Neutrophil (primary cell): ENCODE measurements at regions not wholly inside any gene's neighbourhood (a gene's known extent, or its start where the extent isn't known, plus 50 kb on each side); places are given as distances from the start of the nearest gene placed in this dataset.
"Not testable (repeated sequence)": the region's sequence is repeated elsewhere in the genome, so short reads cannot be mapped to it uniquely, and the experiment has no call there.

Source experiments
- H3K27ac ChIP-seq: fragments of 200-600 bp; sonication (generic); 2 replicates; pipeline ENCODE4 v1.5.1; 2016; ENCODE audit warnings: mild to moderate bottlenecking, moderate library complexity
- H3K27me3 ChIP-seq: fragments of 200-600 bp; sonication (generic); 2 replicates; pipeline ENCODE4 v1.6.0; 2016; ENCODE audit warnings: mild to moderate bottlenecking
- H3K36me3 ChIP-seq: fragments of 200-600 bp; sonication (generic); 2 replicates; pipeline ENCODE4 v1.5.1; 2017
- H3K4me1 ChIP-seq, 2 experiments: fragments of 200-600 bp in 1 of 2; sonication (generic) in 1 of 2; 1 replicate in 1 of 2; 2 replicates in 1 of 2; pipeline versions ENCODE4 v1.5.1 to v1.6.1; 2013 to 2016; ENCODE audit warnings: low read depth in 1 of 2, low read length in 1 of 2, mild to moderate bottlenecking in 1 of 2, moderate library complexity in 1 of 2; ENCODE audit not compliant: control insufficient read depth in 1 of 2, insufficient read depth in 1 of 2
- H3K4me3 ChIP-seq, 2 experiments: fragments of 200-600 bp in 1 of 2; sonication (generic) in 1 of 2; 1 replicate in 1 of 2; 2 replicates in 1 of 2; pipeline ENCODE4 v1.5.1; 2013 to 2016; ENCODE audit warnings: low read depth in 1 of 2, low read length in 1 of 2, mild to moderate bottlenecking in 1 of 2, moderate library complexity in 1 of 2
- H3K9me3 ChIP-seq: fragments of 200-600 bp; sonication (generic); 2 replicates; pipeline ENCODE4 v1.5.1; 2016
- TF ChIP-seq, protein P1 (sequence below): fragments of 200-600 bp; sonication (generic); IDR thresholded peaks from 2 replicates; pipeline ENCODE4 v1.5.1; 2016; ENCODE audit warnings: antibody characterized with exemption

DNA sequence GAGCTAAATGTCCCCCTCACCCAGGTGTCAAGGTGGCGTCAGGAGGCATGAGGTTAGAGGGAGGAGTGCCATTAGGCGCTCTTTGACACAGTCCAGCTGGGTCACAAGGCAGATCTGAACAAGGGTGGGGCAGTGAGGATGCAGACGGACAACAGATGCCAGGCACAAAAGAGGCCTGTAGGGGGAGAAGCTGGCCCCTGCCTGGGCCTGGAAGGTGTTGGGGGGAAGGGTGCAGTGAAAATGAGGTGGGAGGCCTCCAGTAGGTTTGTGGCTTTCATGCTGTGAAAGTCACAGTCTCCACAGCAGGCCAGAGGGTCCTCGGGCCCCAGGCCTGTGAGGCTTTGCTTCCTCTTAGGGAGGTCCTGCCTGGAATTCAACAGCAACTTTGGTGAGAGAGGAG is 85.0 kb upstream of the PLET1 start:
- Histone ChIP-seq H3K27ac (no peak overlapping the region), H3K4me1 (no peaks in the 10 kb centered on the region), H3K36me3 (no peaks in the 10 kb centered on the region), H3K27me3 (no peaks in the 10 kb centered on the region), H3K4me3 (no peak overlapping the region), H3K9me3 (no peaks in the 10 kb centered on the region)
- TF ChIP-seq, protein P1, sequence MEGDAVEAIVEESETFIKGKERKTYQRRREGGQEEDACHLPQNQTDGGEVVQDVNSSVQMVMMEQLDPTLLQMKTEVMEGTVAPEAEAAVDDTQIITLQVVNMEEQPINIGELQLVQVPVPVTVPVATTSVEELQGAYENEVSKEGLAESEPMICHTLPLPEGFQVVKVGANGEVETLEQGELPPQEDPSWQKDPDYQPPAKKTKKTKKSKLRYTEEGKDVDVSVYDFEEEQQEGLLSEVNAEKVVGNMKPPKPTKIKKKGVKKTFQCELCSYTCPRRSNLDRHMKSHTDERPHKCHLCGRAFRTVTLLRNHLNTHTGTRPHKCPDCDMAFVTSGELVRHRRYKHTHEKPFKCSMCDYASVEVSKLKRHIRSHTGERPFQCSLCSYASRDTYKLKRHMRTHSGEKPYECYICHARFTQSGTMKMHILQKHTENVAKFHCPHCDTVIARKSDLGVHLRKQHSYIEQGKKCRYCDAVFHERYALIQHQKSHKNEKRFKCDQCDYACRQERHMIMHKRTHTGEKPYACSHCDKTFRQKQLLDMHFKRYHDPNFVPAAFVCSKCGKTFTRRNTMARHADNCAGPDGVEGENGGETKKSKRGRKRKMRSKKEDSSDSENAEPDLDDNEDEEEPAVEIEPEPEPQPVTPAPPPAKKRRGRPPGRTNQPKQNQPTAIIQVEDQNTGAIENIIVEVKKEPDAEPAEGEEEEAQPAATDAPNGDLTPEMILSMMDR: no peak

DNA sequence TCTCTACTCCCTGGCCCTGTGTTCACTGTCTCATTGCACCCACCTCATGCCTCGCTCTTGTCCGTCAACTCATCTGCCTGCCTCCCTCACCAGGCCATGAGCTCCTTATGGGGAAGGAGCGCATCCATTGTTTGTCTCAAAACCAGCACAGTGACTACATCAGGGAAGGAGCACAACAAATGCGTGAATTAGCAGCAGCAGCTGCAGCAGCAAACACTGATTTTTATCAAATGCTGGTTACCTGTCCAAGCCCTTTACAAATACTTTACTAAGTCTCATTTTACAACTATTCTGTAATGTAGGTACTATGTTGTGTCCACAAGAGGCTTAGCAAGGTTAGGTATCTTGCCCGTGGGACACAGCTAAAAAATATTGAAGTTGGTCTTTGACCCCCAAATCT is 85.9 kb upstream of the PLET1 start:
- H3K36me3 ChIP-seq: no peaks in the 10 kb centered on the region
- H3K27ac ChIP-seq: no peak overlapping the region
- H3K27me3 ChIP-seq: no peaks in the 10 kb centered on the region
- H3K4me3 ChIP-seq: no peak overlapping the region
- no peaks in the 10 kb centered on the region for H3K4me1 ChIP-seq
- no peaks in the 10 kb centered on the region for H3K9me3 ChIP-seq
- TF ChIP-seq, protein P1: no peak

GRCh38 chr11:112348480-112349029 is 87.9 kb upstream of the PLET1 start:
- Histone ChIP-seq H3K27me3 (no peaks in the 10 kb centered on the region), H3K4me3 (no peak overlapping the region), H3K9me3 (no peaks in the 10 kb centered on the region), H3K36me3 (no peaks in the 10 kb centered on the region), H3K4me1 (no peaks in the 10 kb centered on the region), H3K27ac (no peak overlapping the region)
- TF ChIP-seq, protein P1: no peak

DNA sequence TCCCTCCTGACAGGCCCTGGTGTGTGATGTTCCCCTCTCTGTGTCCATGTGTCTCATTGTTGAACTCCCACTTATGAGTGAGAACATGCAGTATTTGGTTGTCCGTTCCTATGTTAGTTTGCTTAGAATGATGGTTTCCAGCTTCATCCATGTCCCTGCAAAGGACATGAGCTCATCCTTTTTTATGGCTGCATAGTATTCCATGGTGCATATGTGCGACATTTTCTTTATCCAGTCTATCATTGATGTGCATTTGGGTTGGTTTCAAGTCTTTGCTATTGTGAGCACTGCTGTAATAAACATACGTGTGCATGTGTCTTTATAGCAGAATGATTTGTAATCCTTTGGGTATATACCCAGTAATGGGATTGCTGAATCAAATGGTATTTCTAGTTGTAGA is 90.8 kb upstream of the PLET1 start:
- H3K9me3 ChIP-seq, H3K4me3 ChIP-seq, H3K4me1 ChIP-seq, H3K36me3 ChIP-seq, H3K27ac ChIP-seq, H3K27me3 ChIP-seq: not testable (repeated sequence)

DNA sequence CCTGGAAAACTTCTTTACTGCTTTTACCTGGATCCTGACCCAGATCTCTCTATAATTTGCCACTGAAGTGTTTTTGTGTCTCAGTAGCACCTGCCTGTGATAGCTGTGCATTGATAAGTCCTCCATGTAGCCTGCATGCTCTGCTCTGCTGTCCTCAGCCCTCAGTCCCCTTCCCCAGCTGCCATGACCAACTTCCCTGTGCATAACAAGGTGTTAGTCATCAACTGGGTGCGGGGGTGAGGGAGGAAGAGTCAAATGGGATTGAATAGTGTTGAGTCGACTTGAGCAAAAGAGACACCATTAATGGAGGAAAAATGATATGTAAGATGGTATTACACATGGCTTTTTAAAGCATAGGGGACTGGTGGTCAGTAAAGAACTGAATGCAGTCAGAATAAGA is 92.2 kb upstream of the PLET1 start:
- Histone ChIP-seq H3K4me1 (no peaks in the 10 kb centered on the region), H3K27me3 (no peaks in the 10 kb centered on the region), H3K27ac (no peak overlapping the region), H3K4me3 (no peak overlapping the region), H3K36me3 (no peaks in the 10 kb centered on the region), H3K9me3 (no peaks in the 10 kb centered on the region)
- TF ChIP-seq, protein P1: no peak

DNA sequence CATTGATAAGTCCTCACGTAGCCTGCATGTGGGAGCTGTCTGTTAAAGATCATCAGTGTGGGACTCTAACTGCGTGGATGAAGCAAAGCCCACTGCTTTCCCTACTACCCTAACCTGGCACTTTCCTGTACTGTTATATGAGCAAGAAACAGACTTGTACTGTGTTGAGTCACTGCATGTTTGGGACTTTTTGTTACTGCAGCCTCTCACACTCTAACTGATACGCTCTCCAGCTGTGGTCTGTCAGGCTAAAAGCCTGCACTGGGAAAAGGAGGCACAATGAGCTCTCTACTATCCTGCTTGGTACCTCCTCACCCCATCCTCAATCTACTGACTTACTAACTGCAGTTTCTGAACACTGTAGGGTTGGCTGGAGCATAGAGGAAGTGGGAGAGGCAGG is 93.7 kb upstream of the PLET1 start:
- TF ChIP-seq, protein P1: no peak
- H3K9me3 ChIP-seq: no peaks in the 10 kb centered on the region
- no peaks in the 10 kb centered on the region for H3K27me3 ChIP-seq
- no peaks in the 10 kb centered on the region for H3K36me3 ChIP-seq
- no peaks in the 10 kb centered on the region for H3K4me1 ChIP-seq
- H3K27ac ChIP-seq: no peak overlapping the region
- no peak overlapping the region for H3K4me3 ChIP-seq
